Epithelial cell of proximal tubule (primary cell): ENCODE measurements at regions not wholly inside any gene's neighbourhood (a gene's known extent, or its start where the extent isn't known, plus 50 kb on each side); places are given as distances from the start of the nearest gene placed in this dataset.

Source experiments
- DNase-seq: peaks from one replicate; pipeline ENCODE4 v3.0.0-alpha.2; 2011; ENCODE audit warnings: low read depth
- H3K4me3 ChIP-seq: 2 replicates; pipeline ENCODE4 v1.5.1; 2011; ENCODE audit warnings: low read depth, mild to moderate bottlenecking, low read length
- CTCF ChIP-seq: conservative IDR thresholded peaks from 2 replicates; pipeline ENCODE4 v1.5.1; 2012; ENCODE audit warnings: low read depth, mild to moderate bottlenecking, low read length

- TF ChIP-seq CTCF, result no peak
- no peak overlapping the region for H3K4me3 ChIP-seq
- no peak for DNase-seq
Observed at GRCh38 chr7:106521541-106521940, 139.4 kb downstream of the CCDC71L start.

- no peak overlapping the region for H3K4me3 ChIP-seq
- peak; percentile 50 for TF ChIP-seq CTCF
- DNase-seq, result no peak
Observed at GRCh38 chr7:106520962-106521514, 139.9 kb downstream of the CCDC71L start.

- no peak for DNase-seq
- no peak overlapping the region for H3K4me3 ChIP-seq
- TF ChIP-seq CTCF, result no peak
Observed at GRCh38 chr7:106518967-106519366, 142.0 kb downstream of the CCDC71L start.

GRCh38 chr7:106518239-106518638, 142.7 kb downstream of the CCDC71L start:
- DNase-seq, result no peak
- no peak for TF ChIP-seq CTCF
- H3K4me3 ChIP-seq, result no peak overlapping the region

- no peak overlapping the region for H3K4me3 ChIP-seq
- no peak for TF ChIP-seq CTCF
- DNase-seq, result no peak
Observed at GRCh38 chr7:106517508-106517907, 143.4 kb downstream of the CCDC71L start.

- H3K4me3 ChIP-seq, result no peak overlapping the region
- DNase-seq, result no peak
- no peak for TF ChIP-seq CTCF
Observed at GRCh38 chr7:106515321-106515720, 145.6 kb downstream of the CCDC71L start.

- no peak overlapping the region for H3K4me3 ChIP-seq
- TF ChIP-seq CTCF, result no peak
- DNase-seq, result no peak
Observed at GRCh38 chr7:106514881-106515280, 146.1 kb downstream of the CCDC71L start.
